ENCODE measurements at regions not wholly inside any gene's neighbourhood (a gene's known extent, or its start where the extent isn't known, plus 50 kb on each side); places are given as distances from the start of the nearest gene placed in this dataset.
"Not testable (repeated sequence)": the region's sequence is repeated elsewhere in the genome, so short reads cannot be mapped to it uniquely, and the experiment has no call there.

GRCh38 chr4:20196476-20196875 is 55.2 kb upstream of the SLIT2 start:
- TF ChIP-seq CTCF (conservative IDR thresholded peaks at IDR 0.05; ENCODE audit: low read depth, low read length): no peak
- H3K4me3 ChIP-seq (ENCODE audit: low read depth, low read length): no peak overlapping the region

DNA sequence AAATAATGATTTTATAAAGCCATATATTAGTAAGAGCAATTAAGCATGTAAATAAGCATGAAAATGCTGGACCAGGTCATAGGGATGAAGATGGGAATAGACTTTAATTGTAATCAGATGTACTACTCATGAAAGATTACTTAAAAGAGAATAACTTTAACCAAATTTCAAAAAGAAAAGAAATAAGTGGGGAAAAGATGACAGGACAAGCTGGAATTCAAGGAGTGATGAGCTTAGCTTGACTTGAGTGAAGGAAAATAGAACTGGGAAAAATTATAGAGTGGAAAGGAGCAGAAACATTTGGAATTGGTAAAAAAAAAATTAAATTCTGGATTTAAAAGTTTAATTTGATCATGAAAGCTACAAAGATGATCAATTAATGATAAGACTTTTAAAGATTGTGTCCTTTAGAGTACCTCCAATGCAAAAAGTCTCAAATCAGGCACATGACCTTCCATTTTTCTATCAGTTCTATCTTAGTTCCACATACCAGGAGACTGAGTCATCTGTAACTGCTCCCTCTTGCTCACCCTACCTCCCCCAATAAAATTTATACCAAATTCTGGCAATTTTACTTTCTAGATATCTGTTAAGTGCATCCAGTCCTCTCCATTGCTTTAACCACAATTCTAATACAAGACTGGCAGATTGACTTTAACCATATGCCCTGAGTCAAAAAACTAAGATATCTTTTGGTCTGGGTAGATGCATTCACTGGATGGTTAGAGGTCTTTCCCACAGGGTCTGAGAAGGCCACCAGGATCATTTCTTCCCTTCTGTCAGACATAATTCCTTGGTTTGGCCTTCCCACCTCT is 56.4 kb upstream of the SLIT2 start:
- no peak overlapping the region for H3K4me3 ChIP-seq (ENCODE audit: low read depth, low read length)
- no peak for TF ChIP-seq CTCF (conservative IDR thresholded peaks at IDR 0.05; ENCODE audit: low read depth, low read length)
- no peak for DNase-seq (ENCODE audit: low read depth)

More at GRCh38 chr4:20196476-20196875, 55.2 kb upstream of the SLIT2 start:
- no peak for DNase-seq (ENCODE audit: low read depth)

GRCh38 chr4:20194123-20195013 is 57.3 kb upstream of the SLIT2 start:
- peak; percentile 31 for DNase-seq (ENCODE audit: low read depth)
- TF ChIP-seq CTCF (conservative IDR thresholded peaks at IDR 0.05; ENCODE audit: low read depth, low read length): no peak
- no peak overlapping the region for H3K4me3 ChIP-seq (ENCODE audit: low read depth, low read length)

DNA sequence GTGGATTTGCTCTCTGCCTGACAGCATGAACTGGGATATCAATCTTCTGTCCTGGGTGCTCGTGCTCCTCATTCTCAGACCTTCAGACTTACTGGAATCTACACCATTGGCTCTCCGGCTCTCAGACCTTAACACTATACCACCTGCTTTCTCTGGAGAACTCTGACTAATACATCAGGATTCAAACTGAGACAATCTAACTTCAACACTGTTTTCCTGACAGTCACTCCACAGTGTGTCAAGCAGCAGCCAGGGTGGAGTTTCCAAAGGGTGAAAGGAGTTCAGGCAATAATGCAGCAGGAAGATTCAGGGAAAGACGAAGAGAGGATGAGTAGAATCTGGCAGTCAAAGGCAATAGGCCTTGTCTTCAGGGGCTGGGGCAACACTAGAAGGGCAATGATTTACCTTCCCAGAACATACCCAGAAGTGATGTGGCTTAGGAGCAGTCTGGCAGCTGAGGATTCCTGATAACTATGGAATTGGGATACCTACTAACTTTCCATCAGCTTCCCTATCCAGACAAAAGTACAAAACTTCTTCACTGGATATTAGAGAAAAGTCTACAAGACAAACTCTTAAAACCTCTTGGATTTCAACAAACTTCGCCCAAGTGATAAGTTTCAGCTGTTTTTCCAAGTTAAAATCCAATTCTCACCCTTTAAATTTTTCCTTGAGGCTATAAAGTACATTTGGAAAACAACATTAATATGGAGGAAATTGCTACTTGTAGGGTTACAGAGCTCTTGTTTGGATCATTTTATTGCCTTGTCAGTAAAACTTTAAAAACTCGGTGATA is 58.4 kb upstream of the SLIT2 start:
- DNase-seq (ENCODE audit: low read depth): peak; percentile 40
- TF ChIP-seq CTCF (conservative IDR thresholded peaks at IDR 0.05; ENCODE audit: low read depth, low read length): no peak
- no peak overlapping the region for H3K4me3 ChIP-seq (ENCODE audit: low read depth, low read length)

DNA sequence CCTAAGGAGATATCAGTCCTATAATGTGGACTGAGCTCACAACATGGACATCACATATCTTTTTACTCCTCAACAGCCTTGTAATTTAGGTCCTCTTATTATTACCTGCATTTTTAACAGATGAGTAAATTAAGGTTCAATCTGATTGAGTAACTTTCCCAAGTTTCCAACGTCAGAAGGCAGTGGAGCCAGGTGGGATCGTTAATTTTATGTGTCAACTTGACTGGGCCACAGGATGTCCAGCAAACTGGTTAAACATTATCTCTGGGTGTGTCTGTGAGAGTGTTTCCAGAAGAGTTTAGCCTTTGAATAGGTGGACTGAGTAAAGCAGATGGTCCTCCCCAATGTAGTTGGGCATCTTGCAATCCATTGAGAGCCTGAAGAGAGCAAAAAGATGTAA is 59.0 kb upstream of the SLIT2 start:
- TF ChIP-seq CTCF (conservative IDR thresholded peaks at IDR 0.05; ENCODE audit: low read depth, low read length): no peak
- H3K4me3 ChIP-seq (ENCODE audit: low read depth, low read length): no peak overlapping the region
- DNase-seq (ENCODE audit: low read depth): peak; percentile 35

DNA sequence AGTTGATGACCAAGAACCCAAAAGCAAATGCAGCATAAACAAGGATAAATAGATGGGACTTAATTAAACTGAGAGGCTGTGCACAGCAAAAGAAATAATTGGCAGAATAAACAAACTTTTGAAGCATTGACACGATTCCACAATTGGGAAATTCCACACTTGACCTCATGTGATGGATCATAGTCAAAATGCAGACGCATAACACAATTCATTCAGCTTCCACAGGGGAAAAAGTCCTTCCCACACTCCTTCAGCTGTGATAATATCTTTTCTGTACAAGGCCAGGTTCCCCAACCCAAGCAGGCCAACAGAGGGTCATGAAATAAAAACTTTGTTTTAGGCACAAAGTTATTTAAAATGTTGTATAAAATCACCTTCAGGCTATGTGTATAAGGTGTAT is 66.6 kb upstream of the SLIT2 start:
- no peak for DNase-seq (ENCODE audit: low read depth)
- TF ChIP-seq CTCF (conservative IDR thresholded peaks at IDR 0.05; ENCODE audit: low read depth, low read length): no peak
- no peak overlapping the region for H3K4me3 ChIP-seq (ENCODE audit: low read depth, low read length)

DNA sequence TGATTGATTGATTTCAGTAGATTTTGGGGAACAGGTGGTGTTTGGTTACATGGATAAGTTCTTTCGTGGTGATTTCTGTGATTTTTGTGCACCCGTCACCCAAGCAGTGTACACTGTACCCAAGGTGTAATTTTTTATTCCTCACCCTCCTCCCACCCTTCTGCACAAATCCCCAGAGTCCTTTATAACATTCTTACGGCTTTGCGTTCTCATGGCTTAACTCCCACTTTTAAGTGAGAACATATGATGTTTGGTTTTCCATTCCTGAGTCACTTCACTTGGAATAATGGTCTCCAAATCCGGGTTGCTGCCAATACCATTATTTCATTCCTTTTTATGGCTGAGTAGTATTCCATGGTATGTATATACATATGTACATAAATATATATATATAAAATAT is 68.6 kb upstream of the SLIT2 start:
- H3K4me3 ChIP-seq (ENCODE audit: low read depth, low read length); DNase-seq (ENCODE audit: low read depth): not testable (repeated sequence)
